Trophoblast cell (in vitro differentiated cells and primary cell): ENCODE measurements at regions not wholly inside any gene's neighbourhood (a gene's known extent, or its start where the extent isn't known, plus 50 kb on each side); places are given as distances from the start of the nearest gene placed in this dataset.

Source experiments
- DNase-seq, 2 donors: peaks; one replicate each; pipeline ENCODE4 v3.0.0-alpha.2; 2016
- H2AFZ ChIP-seq: 2 replicates; pipeline ENCODE4 v1.6.1; 2013; ENCODE audit warnings: low read length, moderate library complexity, mild to moderate bottlenecking; ENCODE audit not compliant: insufficient read depth, poor library complexity
- H2AK5ac ChIP-seq: 2 replicates; pipeline ENCODE4 v1.6.1; 2013; ENCODE audit warnings: mild to moderate bottlenecking, low read length
- H2BK120ac ChIP-seq: 2 replicates; pipeline ENCODE4 v1.6.1; 2013; ENCODE audit warnings: low read length, mild to moderate bottlenecking, moderate library complexity; ENCODE audit not compliant: insufficient read depth, poor library complexity
- H2BK12ac ChIP-seq: 2 replicates; pipeline ENCODE4 v1.6.1; 2013; ENCODE audit warnings: mild to moderate bottlenecking, low read length, moderate library complexity
- H2BK5ac ChIP-seq: 2 replicates; pipeline ENCODE4 v1.6.1; 2013; ENCODE audit warnings: low read length, low read depth, moderate library complexity, mild to moderate bottlenecking; ENCODE audit not compliant: poor library complexity
- H3K14ac ChIP-seq: 2 replicates; pipeline ENCODE4 v1.6.1; 2013; ENCODE audit warnings: mild to moderate bottlenecking, low read length
- H3K18ac ChIP-seq: 2 replicates; pipeline ENCODE4 v1.6.1; 2013; ENCODE audit warnings: mild to moderate bottlenecking, low read length
- H3K23ac ChIP-seq: 2 replicates; pipeline ENCODE4 v1.6.1; 2013; ENCODE audit warnings: low read length
- H3K27ac ChIP-seq: 2 replicates; pipeline ENCODE4 v1.5.1; 2013; ENCODE audit warnings: low read depth, mild to moderate bottlenecking, inconsistent platforms, low read length, moderate library complexity
- H3K27me3 ChIP-seq: 2 replicates; pipeline ENCODE4 v1.6.1; 2013; ENCODE audit warnings: inconsistent platforms, mild to moderate bottlenecking, low read length, moderate library complexity; ENCODE audit not compliant: insufficient read depth
- H3K36me3 ChIP-seq, 2 experiments: 1 replicate in 1 of 2; 2 replicates in 1 of 2; pipeline ENCODE4 v1.6.1; 2013; ENCODE audit warnings: low read length in 2 of 2, mild to moderate bottlenecking in 2 of 2, moderate library complexity in 1 of 2; ENCODE audit not compliant: insufficient read depth in 2 of 2, control insufficient read depth in 1 of 2
- H3K4ac ChIP-seq: 2 replicates; pipeline ENCODE4 v1.6.1; 2013; ENCODE audit warnings: low read depth, mild to moderate bottlenecking, low read length, moderate library complexity
- H3K4me1 ChIP-seq, 2 experiments: 1 replicate in 1 of 2; 2 replicates in 1 of 2; pipeline ENCODE4 v1.6.1; 2013; ENCODE audit warnings: low read length in 2 of 2, mild to moderate bottlenecking in 2 of 2, moderate library complexity in 1 of 2; ENCODE audit not compliant: insufficient read depth in 2 of 2, control insufficient read depth in 1 of 2
- H3K4me2 ChIP-seq: 2 replicates; pipeline ENCODE4 v1.6.1; 2013; ENCODE audit warnings: inconsistent platforms, mild to moderate bottlenecking, low read length, moderate library complexity
- H3K4me3 ChIP-seq: 2 replicates; pipeline ENCODE4 v1.5.1; 2013; ENCODE audit warnings: mild to moderate bottlenecking, low read depth, low read length, inconsistent platforms
- H3K79me1 ChIP-seq: one replicate; pipeline ENCODE4 v1.6.1; 2013; ENCODE audit warnings: low read length
- H3K79me2 ChIP-seq: 2 replicates; pipeline ENCODE4 v1.6.1; 2013; ENCODE audit warnings: low read length, mild to moderate bottlenecking; ENCODE audit not compliant: control insufficient read depth, insufficient read depth, poor library complexity
- H3K9ac ChIP-seq: 2 replicates; pipeline ENCODE4 v1.6.1; 2013; ENCODE audit warnings: mild to moderate bottlenecking, low read length
- H3K9me3 ChIP-seq: 2 replicates; pipeline ENCODE4 v1.6.1; 2013; ENCODE audit warnings: low read depth, mild to moderate bottlenecking, control low read depth, inconsistent platforms, low read length; ENCODE audit not compliant: insufficient read depth
- H4K12ac ChIP-seq: 2 replicates; pipeline ENCODE4 v1.6.1; 2013; ENCODE audit warnings: low read depth, mild to moderate bottlenecking, low read length, moderate library complexity
- H4K8ac ChIP-seq: 2 replicates; pipeline ENCODE4 v1.6.1; 2013; ENCODE audit warnings: low read depth, mild to moderate bottlenecking, low read length, moderate library complexity
- H4K91ac ChIP-seq: one replicate; pipeline ENCODE4 v1.6.1; 2013; ENCODE audit warnings: low read depth, mild to moderate bottlenecking, low read length, moderate library complexity
- WGBS: extraction: QIAGEN DNeasy Blood & Tissue Kit; methylation state at CpG from one replicate; pipeline ENCODE4 v1.1.7; 2013; ENCODE audit warnings: missing lambda C conversion rate; ENCODE audit not compliant: insufficient read length, insufficient coverage; ENCODE audit errors: extremely low coverage; 5-methylcytosine and 5-hydroxymethylcytosine counted together

DNA sequence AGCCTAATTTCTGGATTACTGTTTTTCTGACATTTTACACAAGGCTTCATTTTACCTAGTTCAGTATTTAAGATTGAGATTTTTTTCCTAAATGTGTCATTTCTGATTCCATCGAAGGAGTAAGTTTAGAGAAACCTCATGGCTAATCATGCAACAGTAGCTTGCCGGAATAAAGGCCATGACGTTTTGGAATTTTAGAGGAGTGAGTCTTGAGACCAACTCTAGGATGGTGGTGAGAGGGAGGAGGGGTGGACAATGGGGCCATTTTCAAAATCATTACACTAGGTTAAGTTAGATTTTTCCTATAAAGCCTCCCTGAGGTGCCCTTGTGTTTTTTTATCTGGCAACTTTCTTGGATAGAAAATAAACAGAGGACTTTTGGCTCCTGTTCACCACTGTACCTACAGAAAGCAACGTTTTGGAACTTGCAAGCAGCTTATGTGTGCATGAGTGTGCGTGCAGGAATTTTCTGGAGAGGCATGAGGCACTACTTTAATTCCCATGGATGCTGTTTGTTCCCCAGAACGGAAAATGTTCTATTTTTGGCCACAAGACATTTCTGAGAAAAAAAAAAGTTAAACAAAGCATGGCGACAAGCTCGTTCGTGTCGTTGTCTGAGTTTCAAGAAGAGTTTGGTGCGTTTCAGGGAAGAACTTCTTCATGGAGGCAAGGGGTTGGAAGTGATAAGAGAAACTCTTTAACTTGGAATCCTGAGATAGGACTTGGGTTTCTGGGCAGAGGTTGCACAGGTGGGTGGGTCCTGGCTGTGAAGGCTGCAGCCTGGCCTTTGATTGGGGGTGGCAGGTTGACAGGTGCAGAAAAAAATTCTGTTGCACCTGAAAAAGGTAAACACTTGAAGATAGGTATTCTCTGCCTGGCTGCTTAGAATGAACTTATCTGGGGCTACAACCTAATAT, 178.1 kb downstream of the PTEN start:
- no peaks in the 10 kb centered on the region for H3K36me3 ChIP-seq
- no peaks in the 10 kb centered on the region for H3K27me3 ChIP-seq
- no peak overlapping the region for H4K12ac ChIP-seq
- H2BK120ac ChIP-seq, result no peak overlapping the region
- peak overlapping the region; percentile 26 for H3K4me2 ChIP-seq
- no peak overlapping the region for H2AFZ ChIP-seq
- peaks cover 20 to 23% of the 10 kb centered on the region in 2 experiments for H3K4me1 ChIP-seq
- H3K4me3 ChIP-seq, result no peak overlapping the region
- DNase-seq, result no peak
- no peak overlapping the region for H2BK5ac ChIP-seq
- H4K91ac ChIP-seq, result no peak overlapping the region
- H3K27ac ChIP-seq, result peak overlapping the region; percentile 10
- no peak overlapping the region for H3K4ac ChIP-seq
- H3K14ac ChIP-seq, result no peak overlapping the region
- no peak overlapping the region for H3K9ac ChIP-seq
- H3K18ac ChIP-seq, result no peak overlapping the region
- no peak overlapping the region for H3K23ac ChIP-seq
- no CpG with 5 or more reads among the region's 11 CpGs for WGBS
- H4K8ac ChIP-seq, result no peak overlapping the region
- no peaks in the 10 kb centered on the region for H3K79me2 ChIP-seq
- no peak overlapping the region for H2AK5ac ChIP-seq
- no peaks in the 10 kb centered on the region for H3K9me3 ChIP-seq
- peaks cover 7% of the 10 kb centered on the region for H3K79me1 ChIP-seq
- peak overlapping the region; percentile 25 for H2BK12ac ChIP-seq

- Histone ChIP-seq H3K9me3 (no peaks in the 10 kb centered on the region), H3K27ac (peak overlapping the region; percentile 88), H2BK120ac (peak overlapping the region; percentile 21), H3K4ac (no peak overlapping the region), H2BK5ac (peak overlapping the region; percentile 77), H3K79me1 (peaks cover 7% of the 10 kb centered on the region), H3K14ac (no peak overlapping the region), H3K27me3 (no peaks in the 10 kb centered on the region), H4K8ac (no peak overlapping the region), H3K79me2 (no peaks in the 10 kb centered on the region), H2AFZ (no peak overlapping the region), H3K18ac (no peak overlapping the region), H3K4me1 (peaks cover 19 to 23% of the 10 kb centered on the region in 2 experiments), H3K36me3 (no peaks in the 10 kb centered on the region), H3K23ac (no peak overlapping the region), H2AK5ac (no peak overlapping the region), H4K12ac (no peak overlapping the region), H2BK12ac (peak overlapping the region; percentile 34), H4K91ac (peak overlapping the region; percentile 48), H3K9ac (no peak overlapping the region), H3K4me3 (no peak overlapping the region), H3K4me2 (peak overlapping the region; percentile 26)
- peak; percentile 47 to 63 for DNase-seq
- no CpG with 5 or more reads among the region's 19 CpGs for WGBS
Observed at GRCh38 chr10:88042160-88043100, 179.0 kb downstream of the PTEN start.

GRCh38 chr10:88045096-88045495, 181.7 kb downstream of the PTEN start:
- no CpG with 5 or more reads among the region's 5 CpGs for WGBS
- no peak overlapping the region for H4K12ac ChIP-seq
- no peak for DNase-seq
- H3K36me3 ChIP-seq, result no peaks in the 10 kb centered on the region
- H3K27ac ChIP-seq, result no peak overlapping the region
- H3K23ac ChIP-seq, result no peak overlapping the region
- no peaks in the 10 kb centered on the region for H3K9me3 ChIP-seq
- no peak overlapping the region for H3K14ac ChIP-seq
- peak overlapping the region; percentile 86 for H2BK12ac ChIP-seq
- no peak overlapping the region for H3K18ac ChIP-seq
- no peak overlapping the region for H3K9ac ChIP-seq
- peaks cover 7% of the 10 kb centered on the region for H3K79me1 ChIP-seq
- H4K8ac ChIP-seq, result peak overlapping the region; percentile 17
- H3K4me3 ChIP-seq, result no peak overlapping the region
- peak overlapping the region; percentile 35 for H4K91ac ChIP-seq
- peaks cover 15 to 17% of the 10 kb centered on the region in 2 experiments for H3K4me1 ChIP-seq
- H2BK5ac ChIP-seq, result no peak overlapping the region
- H3K4me2 ChIP-seq, result no peak overlapping the region
- no peak overlapping the region for H3K4ac ChIP-seq
- H3K79me2 ChIP-seq, result no peaks in the 10 kb centered on the region
- peak overlapping the region; percentile 39 for H2BK120ac ChIP-seq
- no peaks in the 10 kb centered on the region for H3K27me3 ChIP-seq
- H2AK5ac ChIP-seq, result no peak overlapping the region
- H2AFZ ChIP-seq, result no peak overlapping the region

- Histone ChIP-seq H3K9me3 (no peaks in the 10 kb centered on the region), H3K79me2 (no peaks in the 10 kb centered on the region), H3K27me3 (no peaks in the 10 kb centered on the region), H3K9ac (no peak overlapping the region), H2AFZ (no peak overlapping the region), H3K4ac (no peak overlapping the region), H3K36me3 (no peaks in the 10 kb centered on the region), H2AK5ac (no peak overlapping the region), H3K4me1 (peaks cover 15 to 17% of the 10 kb centered on the region in 2 experiments), H3K18ac (no peak overlapping the region), H3K79me1 (peaks cover 7% of the 10 kb centered on the region), H3K27ac (no peak overlapping the region), H3K4me3 (no peak overlapping the region), H2BK12ac (peak overlapping the region; percentile 86), H4K91ac (peak overlapping the region; percentile 35), H4K8ac (no peak overlapping the region), H3K23ac (no peak overlapping the region), H4K12ac (no peak overlapping the region), H3K4me2 (no peak overlapping the region), H3K14ac (no peak overlapping the region), H2BK120ac (no peak overlapping the region), H2BK5ac (no peak overlapping the region)
- no CpG with 5 or more reads among the region's 5 CpGs for WGBS
- DNase-seq, result no peak
Observed at GRCh38 chr10:88045656-88046415, 182.4 kb downstream of the PTEN start.
